ENCODE measurements at regions not wholly inside any gene's neighbourhood (a gene's known extent, or its start where the extent isn't known, plus 50 kb on each side); places are given as distances from the start of the nearest gene placed in this dataset.

- TF ChIP-seq CTCF (IDR thresholded peaks at IDR 0.05) (no peak), POLR2A (IDR thresholded peaks at IDR 0.05) (no peak), POLR2AphosphoS5 (IDR thresholded peaks at IDR 0.05; ENCODE audit: insufficient read depth in 1 of 2, low read depth in 1 of 2) (no peak)
- no peak for DNase-seq (ENCODE audit: extremely low spot score in 2 of 2)
- H3K27me3 ChIP-seq: no peaks in the 10 kb centered on the region
- H3K27ac ChIP-seq: no peak overlapping the region
- H3K4me1 ChIP-seq: no peaks in the 10 kb centered on the region
- no peaks in the 10 kb centered on the region for H3K36me3 ChIP-seq
- no peaks in the 10 kb centered on the region for H3K9me3 ChIP-seq
- no peak overlapping the region for H3K4me3 ChIP-seq
- intact Hi-C loops (cut with DNase I): no loop called here
Observed at GRCh38 chr14:82080370-82080769, 546.7 kb upstream of the SEL1L start.

DNA sequence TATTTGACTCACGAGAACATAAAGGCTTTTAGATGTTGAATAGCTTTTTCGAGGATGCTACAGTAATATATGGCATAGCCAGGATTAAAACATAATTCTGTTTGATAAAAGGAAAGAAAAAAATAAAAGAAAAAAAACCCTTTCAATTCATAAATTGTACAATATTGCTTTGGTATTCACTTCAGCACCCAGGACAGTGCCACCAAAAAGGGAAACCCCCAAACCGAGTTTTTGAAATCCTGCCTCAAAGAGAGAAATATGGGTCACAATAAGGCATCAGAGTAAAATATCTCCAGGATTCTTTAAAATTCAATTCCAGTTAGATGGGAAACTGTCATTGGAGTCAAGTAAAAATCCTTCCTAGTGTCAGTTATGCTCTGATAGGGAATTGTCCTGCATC, 551.2 kb upstream of the SEL1L start:
- no peaks in the 10 kb centered on the region for H3K9me3 ChIP-seq
- TF ChIP-seq POLR2AphosphoS5 (IDR thresholded peaks at IDR 0.05; ENCODE audit: insufficient read depth in 1 of 2, low read depth in 1 of 2) (no peak), CTCF (IDR thresholded peaks at IDR 0.05) (no peak), POLR2A (IDR thresholded peaks at IDR 0.05) (no peak)
- H3K4me3 ChIP-seq: no peak overlapping the region
- no peak overlapping the region for H3K27ac ChIP-seq
- H3K27me3 ChIP-seq: no peaks in the 10 kb centered on the region
- no peaks in the 10 kb centered on the region for H3K4me1 ChIP-seq
- intact Hi-C loops (cut with DNase I): no loop called here
- no peaks in the 10 kb centered on the region for H3K36me3 ChIP-seq
- DNase-seq (ENCODE audit: extremely low spot score in 2 of 2): no peak

- H3K9me3 ChIP-seq: no peaks in the 10 kb centered on the region
- H3K4me3 ChIP-seq: no peak overlapping the region
- no peaks in the 10 kb centered on the region for H3K4me1 ChIP-seq
- no peaks in the 10 kb centered on the region for H3K27me3 ChIP-seq
- intact Hi-C loops (cut with DNase I): no loop called here
- no peak for TF ChIP-seq POLR2AphosphoS5 (IDR thresholded peaks at IDR 0.05; ENCODE audit: insufficient read depth in 1 of 2, low read depth in 1 of 2)
- no peak for TF ChIP-seq CTCF (IDR thresholded peaks at IDR 0.05)
- TF ChIP-seq POLR2A (IDR thresholded peaks at IDR 0.05): no peak
- no peaks in the 10 kb centered on the region for H3K36me3 ChIP-seq
- no peak overlapping the region for H3K27ac ChIP-seq
- DNase-seq (ENCODE audit: extremely low spot score in 2 of 2): no peak
Observed at GRCh38 chr14:82091097-82091496, 557.4 kb upstream of the SEL1L start.

DNA sequence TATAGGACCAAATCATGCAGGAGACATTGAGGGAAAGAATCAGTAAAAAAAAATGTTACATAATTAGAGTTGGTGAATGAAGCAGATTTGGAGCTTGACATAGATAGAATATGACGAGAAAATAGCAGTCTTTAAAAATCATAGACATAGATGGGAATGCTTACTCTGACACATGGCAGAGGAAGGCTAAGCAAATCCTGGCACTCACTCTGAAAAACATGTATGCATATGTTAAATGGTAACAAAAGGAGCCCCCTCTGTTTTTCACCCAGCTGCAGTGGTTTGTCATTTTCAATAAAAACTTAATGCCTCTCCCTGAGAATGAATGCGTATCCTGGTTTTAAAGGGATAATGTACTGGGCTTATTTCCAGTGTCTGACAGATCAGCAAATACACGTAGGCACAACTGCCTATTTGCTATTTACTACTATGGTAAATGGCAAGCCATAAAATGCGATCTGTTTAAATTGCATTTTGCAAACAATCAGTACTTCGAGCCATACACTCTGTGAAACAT, 561.2 kb upstream of the SEL1L start:
- intact Hi-C loops (cut with DNase I): no loop called here
- no peak for DNase-seq (ENCODE audit: extremely low spot score in 2 of 2)
- H3K4me1 ChIP-seq: no peaks in the 10 kb centered on the region
- TF ChIP-seq POLR2AphosphoS5 (IDR thresholded peaks at IDR 0.05; ENCODE audit: insufficient read depth in 1 of 2, low read depth in 1 of 2) (no peak), POLR2A (IDR thresholded peaks at IDR 0.05) (no peak), CTCF (IDR thresholded peaks at IDR 0.05) (no peak)
- H3K4me3 ChIP-seq: no peak overlapping the region
- no peaks in the 10 kb centered on the region for H3K9me3 ChIP-seq
- H3K27ac ChIP-seq: no peak overlapping the region
- no peaks in the 10 kb centered on the region for H3K27me3 ChIP-seq
- H3K36me3 ChIP-seq: no peaks in the 10 kb centered on the region

- intact Hi-C loops (cut with DNase I): no loop called here
- Histone ChIP-seq H3K27ac (no peak overlapping the region), H3K4me3 (no peak overlapping the region), H3K36me3 (no peaks in the 10 kb centered on the region), H3K27me3 (no peaks in the 10 kb centered on the region), H3K4me1 (no peaks in the 10 kb centered on the region), H3K9me3 (no peaks in the 10 kb centered on the region)
- TF ChIP-seq POLR2A (IDR thresholded peaks at IDR 0.05) (no peak), CTCF (IDR thresholded peaks at IDR 0.05) (no peak), POLR2AphosphoS5 (IDR thresholded peaks at IDR 0.05; ENCODE audit: insufficient read depth in 1 of 2, low read depth in 1 of 2) (no peak)
- no peak for DNase-seq (ENCODE audit: extremely low spot score in 2 of 2)
Observed at GRCh38 chr14:82104013-82104412, 570.4 kb upstream of the SEL1L start.

Measured in vagina (tissue), 2 donors.